Osteoblast (primary cell): ENCODE measurements at regions not wholly inside any gene's neighbourhood (a gene's known extent, or its start where the extent isn't known, plus 50 kb on each side); places are given as distances from the start of the nearest gene placed in this dataset.
A peak's percentile ranks its signal among the peaks of the same experiment; 100 is the strongest.
"Not testable (repeated sequence)": the region's sequence is repeated elsewhere in the genome, so short reads cannot be mapped to it uniquely, and the experiment has no call there.

Source experiments
- DNase-seq: peaks from one replicate; pipeline ENCODE4 v3.0.0; 2011; ENCODE audit warnings: low spot score, mixed read lengths; ENCODE audit not compliant: insufficient read length; ENCODE audit errors: missing footprints
- H2AFZ ChIP-seq: 2 replicates; pipeline ENCODE4 v1.6.0; 2011; ENCODE audit warnings: mild to moderate bottlenecking, low read length
- H3K27ac ChIP-seq: 2 replicates; pipeline ENCODE4 v1.5.1; 2011; ENCODE audit warnings: mild to moderate bottlenecking, low read depth, low read length, moderate library complexity
- H3K27me3 ChIP-seq: 2 replicates; pipeline ENCODE4 v1.6.0; 2012; ENCODE audit warnings: mild to moderate bottlenecking, control low read depth, inconsistent platforms, low read length, moderate library complexity; ENCODE audit not compliant: insufficient read depth
- H3K36me3 ChIP-seq: 2 replicates; pipeline ENCODE4 v1.5.1; 2011; ENCODE audit warnings: mild to moderate bottlenecking, low read length, control low read depth, moderate library complexity; ENCODE audit not compliant: insufficient read depth
- H3K4me1 ChIP-seq: 2 replicates; pipeline ENCODE4 v1.5.1; 2011; ENCODE audit warnings: mild to moderate bottlenecking, low read length, control low read depth, moderate library complexity; ENCODE audit not compliant: insufficient read depth
- H3K4me2 ChIP-seq: 2 replicates; pipeline ENCODE4 v1.6.0; 2011; ENCODE audit warnings: mild to moderate bottlenecking, low read length; ENCODE audit not compliant: insufficient read depth
- H3K4me3 ChIP-seq: fragments of 200-600 bp; sonication (generic); 3 replicates; pipeline ENCODE4 v1.5.1; 2012; ENCODE audit warnings: mild to moderate bottlenecking, low read length, inconsistent platforms; ENCODE audit not compliant: insufficient read depth
- H3K79me2 ChIP-seq: 2 replicates; pipeline ENCODE4 v1.6.0; 2012; ENCODE audit warnings: mild to moderate bottlenecking, low read length, control low read depth, inconsistent platforms; ENCODE audit not compliant: insufficient read depth
- H3K9me3 ChIP-seq: 2 replicates; pipeline ENCODE4 v1.5.1; 2011; ENCODE audit warnings: low read depth, low read length, control low read depth
- H4K20me1 ChIP-seq: 2 replicates; pipeline ENCODE4 v1.6.0; 2012; ENCODE audit warnings: mild to moderate bottlenecking, low read length, control low read depth; ENCODE audit not compliant: insufficient read depth
- CTCF ChIP-seq: IDR thresholded peaks from 2 replicates; pipeline ENCODE4 v1.5.1; 2011; ENCODE audit warnings: mild to moderate bottlenecking, low read depth, low read length, moderate library complexity; ENCODE audit errors: extremely low read depth

- Histone ChIP-seq H3K79me2 (no peaks in the 10 kb centered on the region), H3K27ac (no peak overlapping the region), H2AFZ (no peak overlapping the region), H3K27me3 (no peaks in the 10 kb centered on the region), H3K4me1 (peaks cover 14% of the 10 kb centered on the region), H3K9me3 (no peaks in the 10 kb centered on the region), H3K4me3 (no peak overlapping the region), H4K20me1 (no peaks in the 10 kb centered on the region), H3K36me3 (no peaks in the 10 kb centered on the region), H3K4me2 (no peak overlapping the region)
- no peak for TF ChIP-seq CTCF
- DNase-seq: no peak
These were observed 153.5 kb upstream of the S1PR3 start for GRCh38 chr9:88837731-88838130.

GRCh38 chr9:88849878-88850277, 141.4 kb upstream of the S1PR3 start:
- H4K20me1 ChIP-seq, H3K4me3 ChIP-seq, H3K27ac ChIP-seq, H2AFZ ChIP-seq, DNase-seq, H3K9me3 ChIP-seq, H3K4me2 ChIP-seq, H3K27me3 ChIP-seq, H3K4me1 ChIP-seq, H3K36me3 ChIP-seq, H3K79me2 ChIP-seq: not testable (repeated sequence)

- Histone ChIP-seq H3K9me3 (no peaks in the 10 kb centered on the region), H3K4me3 (no peak overlapping the region), H3K27me3 (no peaks in the 10 kb centered on the region), H3K27ac (no peak overlapping the region), H4K20me1 (no peaks in the 10 kb centered on the region), H3K79me2 (no peaks in the 10 kb centered on the region), H3K4me2 (no peak overlapping the region), H2AFZ (no peak overlapping the region), H3K36me3 (no peaks in the 10 kb centered on the region), H3K4me1 (peaks cover 4% of the 10 kb centered on the region)
- DNase-seq: peak; percentile 34
- no peak for TF ChIP-seq CTCF
These were observed 138.5 kb upstream of the S1PR3 start for GRCh38 chr9:88852794-88853193.

- Histone ChIP-seq H3K4me1 (no peaks in the 10 kb centered on the region), H3K79me2 (no peaks in the 10 kb centered on the region), H3K27ac (no peak overlapping the region), H3K36me3 (no peaks in the 10 kb centered on the region), H2AFZ (no peak overlapping the region), H3K4me3 (no peak overlapping the region), H3K4me2 (no peak overlapping the region), H4K20me1 (no peaks in the 10 kb centered on the region), H3K9me3 (no peaks in the 10 kb centered on the region), H3K27me3 (no peaks in the 10 kb centered on the region)
- no peak for TF ChIP-seq CTCF
- DNase-seq: peak; percentile 10
These were observed 120.6 kb upstream of the S1PR3 start for GRCh38 chr9:88870627-88871026.

GRCh38 chr9:88871669-88872068, 119.6 kb upstream of the S1PR3 start:
- Histone ChIP-seq H3K27me3 (no peaks in the 10 kb centered on the region), H4K20me1 (no peaks in the 10 kb centered on the region), H3K4me1 (no peaks in the 10 kb centered on the region), H3K27ac (no peak overlapping the region), H3K36me3 (no peaks in the 10 kb centered on the region), H3K4me3 (no peak overlapping the region), H3K9me3 (no peaks in the 10 kb centered on the region), H3K79me2 (no peaks in the 10 kb centered on the region), H2AFZ (no peak overlapping the region), H3K4me2 (no peak overlapping the region)
- no peak for TF ChIP-seq CTCF
- DNase-seq: no peak
